Colonic mucosa (tissue), 4 donors: ENCODE measurements at regions not wholly inside any gene's neighbourhood (a gene's known extent, or its start where the extent isn't known, plus 50 kb on each side); places are given as distances from the start of the nearest gene placed in this dataset.

Source experiments
- DNase-seq: peaks from one replicate; pipeline ENCODE4 v3.0.0-alpha.2; 2020
- H3K27ac ChIP-seq: fragments of 200-600 bp; one replicate; pipeline ENCODE4 v1.8.0; 2021
- H3K27me3 ChIP-seq: fragments of 200-600 bp; one replicate; pipeline ENCODE4 v1.8.0; 2021
- H3K36me3 ChIP-seq: fragments of 200-600 bp; one replicate; pipeline ENCODE4 v1.8.0; 2021
- H3K4me1 ChIP-seq: fragments of 200-600 bp; one replicate; pipeline ENCODE4 v1.8.0; 2021; ENCODE audit warnings: mild to moderate bottlenecking
- H3K4me3 ChIP-seq: fragments of 200-600 bp; one replicate; pipeline ENCODE4 v1.8.0; 2021
- H3K9ac ChIP-seq, 2 donors: one replicate each; pipeline ENCODE4 v1.7.0; 2013; ENCODE audit warnings: control low read depth in 2 of 2, low read depth in 2 of 2, low read length in 2 of 2
- H3K9me3 ChIP-seq: fragments of 200-600 bp; one replicate; pipeline ENCODE4 v1.8.0; 2021
- CTCF ChIP-seq: fragments of 200-600 bp; IDR thresholded peaks from one replicate; pipeline ENCODE4 v1.8.0; 2022; ENCODE audit warnings: antibody characterized with exemption, mild to moderate bottlenecking
- intact Hi-C: fragments of 100-400 bp; cut with DNase I; formaldehyde crosslinking; loops from one replicate; pipeline ENCODE4 v1.14.1; 2022
- donor health status: healthy.
- donor health status: DM: no; HTN: no; CAD: no.
- donor health status: DM: no; HTN: no; CAD: no.

DNA sequence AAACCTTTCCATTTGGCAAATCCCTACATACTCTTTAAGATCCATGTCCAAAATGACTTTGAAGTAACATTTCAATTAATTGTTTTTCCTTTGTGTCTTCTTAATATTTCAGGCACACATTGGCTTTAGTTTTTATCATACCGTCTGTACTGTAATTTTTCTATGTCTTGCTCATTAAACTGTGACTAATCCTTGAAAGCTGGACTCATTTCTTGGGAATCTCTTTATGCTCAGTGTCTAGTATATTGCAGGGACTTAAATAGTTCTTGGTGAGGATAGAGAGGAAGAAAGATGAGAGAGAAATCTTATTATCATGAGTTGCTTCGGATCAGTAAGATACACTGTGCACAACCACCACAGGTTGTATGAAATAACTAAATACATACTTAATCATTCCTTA lies 448.3 kb upstream of the ST6GAL2 start:
- Histone ChIP-seq H3K27me3 (no peaks in the 10 kb centered on the region), H3K9ac (no peak overlapping the region), H3K27ac (no peak overlapping the region), H3K4me3 (no peak overlapping the region), H3K4me1 (no peaks in the 10 kb centered on the region), H3K9me3 (no peaks in the 10 kb centered on the region), H3K36me3 (no peaks in the 10 kb centered on the region)
- no peak for DNase-seq
- intact Hi-C loops = no loop called here
- TF ChIP-seq CTCF = no peak

DNA sequence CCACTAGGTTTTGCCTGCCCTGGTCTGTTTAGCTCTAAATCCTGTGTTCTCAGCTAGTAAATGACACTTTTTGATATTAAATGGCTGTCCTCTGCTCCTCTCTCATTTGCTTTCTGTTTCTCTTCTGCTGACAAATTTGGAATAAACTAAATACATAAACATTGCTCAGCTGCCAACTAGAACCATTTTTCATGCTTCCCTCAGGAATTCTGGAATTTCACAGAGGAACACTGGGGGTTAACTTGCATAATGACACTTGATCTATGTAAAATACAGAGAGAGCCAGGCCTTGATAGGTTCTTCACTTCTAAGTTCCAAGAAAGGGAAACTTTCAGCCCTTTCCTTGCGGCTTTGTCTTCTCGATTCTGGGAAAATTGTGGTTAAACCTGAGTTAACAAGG lies 450.6 kb upstream of the ST6GAL2 start:
- intact Hi-C loops = no loop called here
- H3K4me3 ChIP-seq = no peak overlapping the region
- no peak overlapping the region for H3K9ac ChIP-seq
- H3K27ac ChIP-seq = no peak overlapping the region
- no peaks in the 10 kb centered on the region for H3K4me1 ChIP-seq
- no peaks in the 10 kb centered on the region for H3K9me3 ChIP-seq
- no peaks in the 10 kb centered on the region for H3K27me3 ChIP-seq
- no peaks in the 10 kb centered on the region for H3K36me3 ChIP-seq
- DNase-seq = no peak
- no peak for TF ChIP-seq CTCF

DNA sequence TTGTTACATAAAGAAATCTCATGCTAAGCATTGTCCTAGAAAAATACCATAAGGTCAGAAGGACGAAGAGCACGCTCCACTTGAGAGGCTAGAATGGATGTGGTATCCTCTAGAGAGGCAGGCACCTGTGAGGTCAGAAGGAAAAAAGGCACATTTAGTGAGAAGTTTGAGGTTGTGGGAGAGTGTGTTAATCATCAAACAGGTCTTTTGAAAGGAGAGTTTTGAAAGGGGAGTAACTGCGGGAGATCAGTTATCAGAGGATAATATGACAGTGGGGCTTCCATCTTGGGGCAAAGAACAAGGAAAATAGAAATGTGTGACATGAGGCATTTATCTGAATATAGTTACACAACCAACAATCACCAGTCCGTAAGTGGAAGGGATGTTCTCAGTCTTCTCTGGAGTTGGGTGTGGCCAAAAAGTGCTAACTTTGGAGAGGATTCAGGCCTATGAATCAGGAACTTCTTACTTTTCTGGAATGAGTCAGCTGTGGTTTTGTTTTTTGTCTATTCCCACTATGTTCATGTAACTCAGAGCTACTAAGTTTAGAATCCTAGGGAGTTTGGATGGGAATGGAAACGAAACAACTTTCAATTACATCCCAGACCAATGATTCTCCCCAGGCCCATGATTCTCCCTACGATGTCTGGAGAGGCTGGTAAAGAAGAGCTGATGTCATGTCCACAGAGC lies 451.4 kb upstream of the ST6GAL2 start:
- Histone ChIP-seq H3K36me3 (no peaks in the 10 kb centered on the region), H3K9me3 (no peaks in the 10 kb centered on the region), H3K4me3 (no peak overlapping the region), H3K27ac (no peak overlapping the region), H3K4me1 (no peaks in the 10 kb centered on the region), H3K9ac (no peak overlapping the region), H3K27me3 (no peaks in the 10 kb centered on the region)
- intact Hi-C loops = no loop called here
- no peak for DNase-seq
- no peak for TF ChIP-seq CTCF

DNA sequence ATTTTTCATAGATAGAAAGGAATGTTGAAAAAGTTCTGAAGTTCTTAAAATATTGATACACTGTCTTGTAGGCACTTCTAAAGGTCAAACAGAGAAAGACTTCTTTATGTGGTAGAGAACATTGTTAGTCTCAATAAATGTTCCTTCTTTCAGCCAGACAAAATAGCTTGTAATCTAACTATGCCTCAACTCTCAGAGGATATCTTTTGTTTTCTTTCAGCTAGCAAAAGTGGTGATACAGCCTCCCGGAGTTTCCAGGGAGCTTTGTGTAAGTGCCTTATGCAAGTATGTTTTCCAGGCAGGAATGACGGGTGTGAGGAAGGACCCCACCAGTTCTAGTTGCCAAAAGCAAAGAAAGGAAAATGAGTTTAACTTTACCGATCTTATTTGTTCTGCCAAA lies 452.1 kb upstream of the ST6GAL2 start:
- TF ChIP-seq CTCF = no peak
- Histone ChIP-seq H3K36me3 (no peaks in the 10 kb centered on the region), H3K4me1 (no peaks in the 10 kb centered on the region), H3K27ac (no peak overlapping the region), H3K4me3 (no peak overlapping the region), H3K9ac (no peak overlapping the region), H3K9me3 (no peaks in the 10 kb centered on the region), H3K27me3 (no peaks in the 10 kb centered on the region)
- no peak for DNase-seq
- intact Hi-C loops = no loop called here

GRCh38 chr2:107338571-107338970 lies 452.6 kb upstream of the ST6GAL2 start:
- H3K27ac ChIP-seq = no peak overlapping the region
- DNase-seq = no peak
- no peak overlapping the region for H3K9ac ChIP-seq
- H3K9me3 ChIP-seq = no peaks in the 10 kb centered on the region
- no peaks in the 10 kb centered on the region for H3K4me1 ChIP-seq
- no peaks in the 10 kb centered on the region for H3K27me3 ChIP-seq
- H3K36me3 ChIP-seq = no peaks in the 10 kb centered on the region
- intact Hi-C loops = no loop called here
- H3K4me3 ChIP-seq = no peak overlapping the region
- no peak for TF ChIP-seq CTCF
